CD14-positive monocyte (primary cell): ENCODE measurements at regions not wholly inside any gene's neighbourhood (a gene's known extent, or its start where the extent isn't known, plus 50 kb on each side); places are given as distances from the start of the nearest gene placed in this dataset.

ENCODE experiments used
- DNase-seq, 3 donors: peaks; one replicate each; pipeline ENCODE4 v3.0.0-alpha.2; 2011 to 2022
- H2AFZ ChIP-seq: 2 replicates; pipeline ENCODE4 v1.6.0; 2012; ENCODE audit warnings: mild to moderate bottlenecking, low read depth, low read length, inconsistent platforms; ENCODE audit not compliant: insufficient read depth, poor library complexity, severe bottlenecking
- H3K27ac ChIP-seq, 2 donors: 1 replicate in 1 of 2; 2 replicates in 1 of 2; pipeline ENCODE4 v1.5.1; 2012 to 2013; ENCODE audit warnings: low read length in 2 of 2, control low read depth in 1 of 2, inconsistent platforms in 1 of 2, low read depth in 1 of 2, mild to moderate bottlenecking in 1 of 2
- H3K27me3 ChIP-seq, 2 donors: one replicate each; pipeline versions ENCODE4 v1.6.0 to v1.6.1; 2011 to 2013; ENCODE audit warnings: low read length in 2 of 2; ENCODE audit not compliant: control insufficient read depth in 2 of 2, insufficient read depth in 2 of 2
- H3K36me3 ChIP-seq, 2 donors: replicated peaks in 1 of 2; 1 replicate in 1 of 2; 2 replicates in 1 of 2; pipeline versions ENCODE4 v1.5.1 to v1.6.1; 2012 to 2013; ENCODE audit warnings: low read length in 2 of 2, control low read depth in 1 of 2, inconsistent platforms in 1 of 2, mild to moderate bottlenecking in 1 of 2; ENCODE audit not compliant: insufficient read depth in 2 of 2, control insufficient read depth in 1 of 2
- H3K4me1 ChIP-seq, 2 donors: 1 replicate in 1 of 2; 2 replicates in 1 of 2; pipeline versions ENCODE4 v1.5.1 to v1.6.1; 2012 to 2013; ENCODE audit warnings: low read length in 2 of 2, control low read depth in 1 of 2, inconsistent platforms in 1 of 2, mild to moderate bottlenecking in 1 of 2, moderate library complexity in 1 of 2; ENCODE audit not compliant: insufficient read depth in 2 of 2, control insufficient read depth in 1 of 2
- H3K4me2 ChIP-seq: replicated peaks from 2 replicates; pipeline ENCODE3; 2012; ENCODE audit warnings: low read length, moderate library complexity, mild to moderate bottlenecking; ENCODE audit not compliant: poor library complexity, severe bottlenecking; ENCODE audit errors: extremely low read depth
- H3K4me3 ChIP-seq, 3 experiments: fragments of 200-600 bp in 1 of 3; sonication (generic) in 1 of 3; replicated peaks in 1 of 3; 1 replicate in 2 of 3; 2 replicates in 1 of 3; pipeline ENCODE4 v1.5.1; 2011 to 2013; ENCODE audit warnings: low read length in 3 of 3, mild to moderate bottlenecking in 3 of 3, control low read depth in 2 of 3, low read depth in 2 of 3, inconsistent platforms in 1 of 3, moderate library complexity in 1 of 3
- H3K79me2 ChIP-seq: 2 replicates; pipeline ENCODE4 v1.6.0; 2012; ENCODE audit warnings: mild to moderate bottlenecking, control low read depth, inconsistent platforms, low read length, moderate library complexity; ENCODE audit not compliant: insufficient read depth
- H3K9ac ChIP-seq: 2 replicates; pipeline ENCODE4 v1.6.0; 2017; ENCODE audit warnings: low read length, mild to moderate bottlenecking; ENCODE audit not compliant: insufficient read depth, poor library complexity, severe bottlenecking
- H3K9me3 ChIP-seq, 2 donors: replicated peaks in 1 of 2; 1 replicate in 1 of 2; 2 replicates in 1 of 2; pipeline versions ENCODE4 v1.5.1 to v1.6.1; 2012 to 2013; ENCODE audit warnings: low read length in 2 of 2, control low read depth in 1 of 2; ENCODE audit not compliant: control insufficient read depth in 1 of 2, insufficient read depth in 1 of 2
- H4K20me1 ChIP-seq: 2 replicates; pipeline ENCODE4 v1.6.0; 2012; ENCODE audit warnings: mild to moderate bottlenecking, low read length, control low read depth, moderate library complexity; ENCODE audit not compliant: insufficient read depth
- H3K27ac Mint-ChIP-seq, 7 donors: one replicate each; pipeline ENCODE4 v1.8.0; 2020; ENCODE audit warnings: mild to moderate bottlenecking in 7 of 7, mixed read lengths in 7 of 7, moderate library complexity in 6 of 7, inconsistent platforms in 2 of 7
- H3K27me3 Mint-ChIP-seq, 3 donors: one replicate each; pipeline ENCODE4 v1.8.0; 2021 to 2022; ENCODE audit warnings: low read depth in 3 of 3, mild to moderate bottlenecking in 3 of 3, mixed read lengths in 3 of 3, moderate library complexity in 3 of 3, inconsistent platforms in 1 of 3
- H3K36me3 Mint-ChIP-seq, 2 donors: one replicate each; pipeline ENCODE4 v1.8.0; 2020; ENCODE audit warnings: mixed read lengths in 2 of 2, inconsistent platforms in 1 of 2, mild to moderate bottlenecking in 1 of 2
- H3K4me1 Mint-ChIP-seq: one replicate; pipeline ENCODE4 v1.8.0; 2020; ENCODE audit warnings: mild to moderate bottlenecking, mixed read lengths
- H3K4me3 Mint-ChIP-seq, 2 donors: one replicate each; pipeline ENCODE4 v1.8.0; 2020; ENCODE audit warnings: mild to moderate bottlenecking in 2 of 2, mixed read lengths in 2 of 2, moderate library complexity in 1 of 2
- H3K9me3 Mint-ChIP-seq, 7 donors: one replicate each; pipeline ENCODE4 v1.8.0; 2020 to 2022; ENCODE audit warnings: mixed read lengths in 7 of 7, mild to moderate bottlenecking in 6 of 7, moderate library complexity in 6 of 7, inconsistent platforms in 2 of 7
- CTCF ChIP-seq: fragments of 200-600 bp; IDR thresholded peaks from one replicate; pipeline ENCODE4 v1.8.0; 2022; ENCODE audit warnings: antibody characterized with exemption, mild to moderate bottlenecking
- WGBS: methylation state at CpG from one replicate; pipeline ENCODE4 v1.1.5; 2013; ENCODE audit warnings: missing lambda C conversion rate; ENCODE audit not compliant: insufficient coverage; 5-methylcytosine and 5-hydroxymethylcytosine counted together
- intact Hi-C, 2 donors: fragments of 100-400 bp; cut with micrococcal nuclease; formaldehyde crosslinking; loops; one replicate each; pipeline versions ENCODE4 v1.15.0 to v1.15.1; 2023

- H3K4me3 Mint-ChIP-seq: peak overlapping the region in 1 of 2 donors; percentile 16
- H3K4me3 ChIP-seq: no peak overlapping the region
- no peak overlapping the region for H3K27ac ChIP-seq
- no peaks in the 10 kb centered on the region for H3K79me2 ChIP-seq
- no peaks in the 10 kb centered on the region for H3K4me1 ChIP-seq
- no peaks in the 10 kb centered on the region for H3K4me1 Mint-ChIP-seq
- H3K27me3 ChIP-seq: no peaks in the 10 kb centered on the region
- TF ChIP-seq CTCF: no peak
- no peak overlapping the region for H3K27ac Mint-ChIP-seq
- no peaks in the 10 kb centered on the region for H3K27me3 Mint-ChIP-seq
- H3K9me3 ChIP-seq: peaks cover 0 to 8% of the 10 kb centered on the region in 2 donors
- no peaks in the 10 kb centered on the region for H4K20me1 ChIP-seq
- 23% methylated on average over 3 of the region's 7 CpGs for WGBS
- H3K36me3 Mint-ChIP-seq: no peaks in the 10 kb centered on the region
- intact Hi-C loops: no loop called here
- peaks cover 0 to 6% (median 0%) of the 10 kb centered on the region in 7 donors for H3K9me3 Mint-ChIP-seq
- peak overlapping the region; percentile 5 for H2AFZ ChIP-seq
- DNase-seq: no peak
- H3K4me2 ChIP-seq: peak overlapping the region; percentile 6
- H3K9ac ChIP-seq: no peak overlapping the region
- no peaks in the 10 kb centered on the region for H3K36me3 ChIP-seq
Observed at GRCh38 chr5:20972419-20972925, 984.5 kb upstream of the CDH18 start.

DNA sequence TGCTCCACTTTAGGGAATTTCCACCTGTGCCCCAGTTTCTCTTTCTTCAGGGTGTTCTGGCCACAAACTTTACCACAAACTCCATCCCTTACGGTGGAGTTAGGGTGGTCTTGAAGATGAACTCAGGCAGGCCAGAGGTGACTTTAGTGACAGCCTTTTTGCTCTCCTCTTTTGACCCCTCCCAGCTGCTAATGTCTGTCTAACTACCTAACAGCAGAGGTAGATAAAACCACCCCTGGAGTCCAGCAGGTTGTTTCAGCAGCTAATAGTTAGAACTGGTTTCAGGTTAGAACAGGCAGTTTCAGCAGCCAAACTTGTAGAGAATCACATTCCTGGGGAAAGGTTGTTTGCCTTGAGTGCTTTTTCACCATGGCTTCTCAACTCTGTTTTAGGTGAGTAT, 971.3 kb upstream of the CDH18 start:
- H3K9me3 ChIP-seq: no peaks in the 10 kb centered on the region
- no CpG with 5 or more reads among the region's 1 CpG for WGBS
- no peak overlapping the region for H3K27ac Mint-ChIP-seq
- no peaks in the 10 kb centered on the region for H3K36me3 Mint-ChIP-seq
- peaks cover 0 to 2% (median 0%) of the 10 kb centered on the region in 3 donors for H3K27me3 Mint-ChIP-seq
- H3K27ac ChIP-seq: no peak overlapping the region
- H3K9ac ChIP-seq: no peak overlapping the region
- H3K79me2 ChIP-seq: no peaks in the 10 kb centered on the region
- no peaks in the 10 kb centered on the region for H3K27me3 ChIP-seq
- no peak overlapping the region for H3K4me2 ChIP-seq
- no peak overlapping the region for H3K4me3 Mint-ChIP-seq
- no peaks in the 10 kb centered on the region for H3K4me1 ChIP-seq
- no peak for TF ChIP-seq CTCF
- H2AFZ ChIP-seq: no peak overlapping the region
- DNase-seq: no peak
- peaks cover 0 to 7% (median 0%) of the 10 kb centered on the region in 7 donors for H3K9me3 Mint-ChIP-seq
- no peaks in the 10 kb centered on the region for H3K4me1 Mint-ChIP-seq
- intact Hi-C loops: no loop called here
- no peaks in the 10 kb centered on the region for H4K20me1 ChIP-seq
- no peaks in the 10 kb centered on the region for H3K36me3 ChIP-seq
- no peak overlapping the region for H3K4me3 ChIP-seq
